Right renal pelvis (tissue), 4 donors: ENCODE measurements at regions not wholly inside any gene's neighbourhood (a gene's known extent, or its start where the extent isn't known, plus 50 kb on each side); places are given as distances from the start of the nearest gene placed in this dataset.

Source experiments
- DNase-seq, 4 donors: peaks; one replicate each; pipeline ENCODE4 v3.0.0-alpha.2; 2013; ENCODE audit warnings: low read depth in 4 of 4, low spot score in 3 of 4, missing footprints in 1 of 4

GRCh38 chr16:22754577-22754976 is 59.4 kb upstream of the HS3ST2 start:
- no peak for DNase-seq

GRCh38 chr16:22757202-22757601 is 56.8 kb upstream of the HS3ST2 start:
- DNase-seq = no peak

- DNase-seq = no peak
These were observed 51.5 kb upstream of the HS3ST2 start for GRCh38 chr16:22762486-22762885.

- DNase-seq = no peak
These were observed 50.4 kb upstream of the HS3ST2 start for GRCh38 chr16:22763437-22764080.
